Stomach smooth muscle (tissue), 2 donors: ENCODE measurements at regions not wholly inside any gene's neighbourhood (a gene's known extent, or its start where the extent isn't known, plus 50 kb on each side); places are given as distances from the start of the nearest gene placed in this dataset.

ENCODE experiments used
- H3K27ac ChIP-seq: one replicate; pipeline ENCODE4 v1.7.0; 2013; ENCODE audit warnings: mild to moderate bottlenecking, low read length, inconsistent platforms
- H3K27me3 ChIP-seq, 2 donors: one replicate each; pipeline ENCODE4 v1.7.0; 2013; ENCODE audit warnings: low read length in 2 of 2; ENCODE audit not compliant: insufficient read depth in 2 of 2, control insufficient read depth in 1 of 2
- H3K36me3 ChIP-seq, 2 donors: one replicate each; pipeline ENCODE4 v1.7.0; 2013; ENCODE audit warnings: low read length in 2 of 2; ENCODE audit not compliant: control insufficient read depth in 2 of 2, insufficient read depth in 2 of 2
- H3K4me1 ChIP-seq: one replicate; pipeline ENCODE4 v1.7.0; 2013; ENCODE audit warnings: low read length; ENCODE audit not compliant: control insufficient read depth, insufficient read depth
- H3K4me3 ChIP-seq, 2 donors: one replicate each; pipeline ENCODE4 v1.7.0; 2013; ENCODE audit warnings: low read length in 2 of 2
- H3K9ac ChIP-seq, 2 donors: one replicate each; pipeline ENCODE4 v1.7.0; 2013; ENCODE audit warnings: low read length in 2 of 2, mild to moderate bottlenecking in 1 of 2
- H3K9me3 ChIP-seq, 2 donors: one replicate each; pipeline ENCODE4 v1.7.0; 2013; ENCODE audit warnings: low read length in 2 of 2; ENCODE audit not compliant: control insufficient read depth in 2 of 2
- donor health status: healthy.
- donor health status: Pancreatic carcinoma.

DNA sequence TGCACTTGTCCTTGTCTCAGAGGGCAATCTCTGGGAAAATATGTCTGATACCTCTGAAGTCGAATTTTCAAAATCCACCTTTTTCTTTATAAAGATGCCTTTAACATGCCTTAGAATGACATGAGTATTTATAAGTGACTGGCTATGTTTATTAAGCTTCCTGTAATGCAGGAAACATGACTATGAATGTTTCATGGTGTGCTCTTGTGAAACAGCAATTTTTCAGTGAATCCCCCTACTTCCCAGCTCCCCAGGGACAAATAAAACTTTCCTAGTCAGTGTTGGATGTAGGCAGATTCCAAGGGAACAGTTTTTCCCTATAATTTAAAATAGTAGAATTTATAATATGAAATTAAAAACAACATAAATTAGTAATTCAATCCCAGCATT lies 437.0 kb downstream of the LMO4 start:
- Histone ChIP-seq H3K36me3 (no peaks in the 10 kb centered on the region), H3K9ac (no peak overlapping the region), H3K27me3 (no peaks in the 10 kb centered on the region), H3K4me1 (no peaks in the 10 kb centered on the region), H3K27ac (no peak overlapping the region), H3K4me3 (no peak overlapping the region), H3K9me3 (no peaks in the 10 kb centered on the region)

DNA sequence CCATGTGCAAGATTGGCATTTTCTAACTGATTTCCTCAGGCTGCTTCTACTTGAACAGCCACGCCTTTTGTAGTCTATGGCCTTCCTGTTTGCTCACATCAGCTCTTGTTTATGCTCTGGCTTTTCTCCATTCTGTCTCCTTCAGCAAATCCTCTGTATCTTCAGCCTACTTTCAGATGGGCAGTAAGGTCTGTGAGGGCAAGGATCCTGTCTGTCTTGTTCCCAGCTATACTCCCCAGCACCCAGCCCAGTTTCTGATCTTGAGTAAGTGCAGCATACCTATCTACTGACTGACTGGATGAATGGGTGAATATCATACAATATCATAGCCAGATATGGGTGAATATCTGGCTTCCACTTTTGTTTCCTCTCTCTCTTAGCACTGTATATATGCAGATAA lies 438.1 kb downstream of the LMO4 start:
- no peaks in the 10 kb centered on the region for H3K36me3 ChIP-seq
- H3K27ac ChIP-seq: no peak overlapping the region
- no peaks in the 10 kb centered on the region for H3K4me1 ChIP-seq
- H3K9ac ChIP-seq: no peak overlapping the region
- H3K27me3 ChIP-seq: no peaks in the 10 kb centered on the region
- no peak overlapping the region for H3K4me3 ChIP-seq
- H3K9me3 ChIP-seq: no peaks in the 10 kb centered on the region

DNA sequence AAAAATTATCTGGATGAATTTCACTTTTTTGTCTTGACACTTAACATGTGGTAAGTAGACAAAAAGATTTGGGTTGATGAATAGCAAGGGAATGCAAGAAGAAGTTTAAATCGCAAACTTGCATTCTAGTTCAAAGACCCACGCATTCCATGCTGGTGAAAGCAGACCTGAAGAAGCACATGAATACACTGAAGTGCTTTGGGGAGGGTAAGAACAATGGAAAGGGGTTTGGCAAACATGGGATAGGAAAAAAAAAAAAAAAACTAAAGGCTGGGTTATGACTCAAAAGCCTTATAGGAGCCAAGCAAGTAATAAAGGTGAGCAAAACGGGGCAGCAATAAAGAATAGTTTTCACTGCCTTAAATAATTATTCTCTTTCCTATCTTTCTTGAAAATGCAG lies 450.2 kb downstream of the LMO4 start:
- no peaks in the 10 kb centered on the region for H3K9me3 ChIP-seq

GRCh38 chr1:87781554-87781953 lies 452.9 kb downstream of the LMO4 start:
- Histone ChIP-seq H3K4me3 (no peak overlapping the region), H3K9me3 (no peaks in the 10 kb centered on the region), H3K9ac (no peak overlapping the region), H3K4me1 (no peaks in the 10 kb centered on the region), H3K36me3 (no peaks in the 10 kb centered on the region), H3K27me3 (no peaks in the 10 kb centered on the region), H3K27ac (peak overlapping the region; percentile 71)

More for the DNA sequence above, 450.2 kb downstream of the LMO4 start:
- Histone ChIP-seq H3K27me3 (no peaks in the 10 kb centered on the region), H3K4me1 (no peaks in the 10 kb centered on the region), H3K36me3 (no peaks in the 10 kb centered on the region), H3K4me3 (no peak overlapping the region), H3K27ac (no peak overlapping the region), H3K9ac (no peak overlapping the region)

DNA sequence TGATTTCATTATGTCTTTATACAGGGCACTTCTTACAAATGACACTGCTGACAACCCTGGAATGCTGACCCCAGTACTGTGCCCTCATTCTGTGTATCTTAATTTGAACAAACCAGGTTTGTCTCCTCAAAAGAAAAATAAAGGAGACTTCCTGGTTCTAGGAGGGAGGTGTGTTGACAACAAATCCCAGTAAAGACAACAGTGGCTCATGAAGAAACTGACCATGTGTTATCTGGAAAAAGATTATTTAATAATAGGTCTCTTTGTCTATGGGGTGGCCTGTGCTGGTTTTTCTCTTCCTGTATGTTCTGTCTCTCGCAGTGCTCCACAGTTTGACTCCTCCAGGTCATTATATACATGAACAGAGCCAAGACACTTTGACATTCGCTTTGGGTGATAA lies 454.6 kb downstream of the LMO4 start:
- H3K36me3 ChIP-seq: no peaks in the 10 kb centered on the region
- H3K9me3 ChIP-seq: no peaks in the 10 kb centered on the region
- H3K4me3 ChIP-seq: no peak overlapping the region
- H3K4me1 ChIP-seq: no peaks in the 10 kb centered on the region
- H3K27ac ChIP-seq: peak overlapping the region; percentile 7
- no peak overlapping the region for H3K9ac ChIP-seq
- no peaks in the 10 kb centered on the region for H3K27me3 ChIP-seq

DNA sequence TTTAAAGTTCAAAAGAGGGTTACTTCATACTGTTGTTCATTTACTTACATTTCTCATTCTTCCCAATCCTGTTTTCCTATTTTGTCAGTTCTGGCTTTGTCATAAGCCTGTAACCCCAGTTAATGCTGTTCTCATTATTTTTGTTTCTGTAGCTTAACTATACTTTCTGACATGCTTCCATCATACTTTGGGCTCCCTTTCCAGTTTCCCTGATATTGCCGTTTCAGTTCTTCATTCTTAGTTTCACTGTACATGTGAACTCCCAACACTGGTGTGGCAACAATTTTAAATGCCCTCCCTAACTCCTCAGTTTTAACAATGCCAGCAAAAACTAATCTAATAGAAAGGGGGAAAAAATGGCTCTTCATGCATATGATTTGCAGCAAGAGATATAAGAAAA lies 456.7 kb downstream of the LMO4 start:
- no peak overlapping the region for H3K4me3 ChIP-seq
- no peak overlapping the region for H3K27ac ChIP-seq
- H3K36me3 ChIP-seq: no peaks in the 10 kb centered on the region
- no peak overlapping the region for H3K9ac ChIP-seq
- no peaks in the 10 kb centered on the region for H3K9me3 ChIP-seq
- H3K4me1 ChIP-seq: no peaks in the 10 kb centered on the region
- no peaks in the 10 kb centered on the region for H3K27me3 ChIP-seq

DNA sequence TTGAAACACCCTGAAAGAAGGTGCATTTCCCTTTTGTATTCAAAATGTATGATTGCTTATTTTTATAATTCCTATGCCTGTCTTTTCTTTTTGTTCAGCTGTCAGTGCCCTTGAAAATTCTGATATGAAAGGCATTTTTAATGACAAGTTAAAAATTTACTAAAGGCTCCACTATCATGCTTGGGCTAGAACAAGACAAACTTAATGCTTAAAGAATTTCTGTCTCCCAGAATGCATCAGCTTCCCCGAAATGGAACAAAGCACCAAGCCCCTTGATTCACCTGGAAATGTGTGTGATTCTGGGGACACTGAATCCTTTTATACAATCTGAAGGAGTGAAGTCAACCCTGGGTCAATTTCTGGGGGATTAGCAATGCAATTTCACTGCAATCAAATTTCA lies 457.5 kb downstream of the LMO4 start:
- Histone ChIP-seq H3K27ac (no peak overlapping the region), H3K36me3 (no peaks in the 10 kb centered on the region), H3K4me1 (no peaks in the 10 kb centered on the region), H3K9ac (no peak overlapping the region), H3K9me3 (no peaks in the 10 kb centered on the region), H3K27me3 (no peaks in the 10 kb centered on the region), H3K4me3 (no peak overlapping the region)

GRCh38 chr1:87786861-87787545 lies 458.3 kb downstream of the LMO4 start:
- H3K9ac ChIP-seq: no peak overlapping the region
- H3K36me3 ChIP-seq: no peaks in the 10 kb centered on the region
- H3K4me3 ChIP-seq: no peak overlapping the region
- H3K27ac ChIP-seq: no peak overlapping the region
- H3K9me3 ChIP-seq: no peaks in the 10 kb centered on the region
- no peaks in the 10 kb centered on the region for H3K4me1 ChIP-seq
- no peaks in the 10 kb centered on the region for H3K27me3 ChIP-seq

GRCh38 chr1:87787551-87787950 lies 458.9 kb downstream of the LMO4 start:
- H3K9me3 ChIP-seq: no peaks in the 10 kb centered on the region
- H3K27ac ChIP-seq: no peak overlapping the region
- no peak overlapping the region for H3K9ac ChIP-seq
- H3K4me3 ChIP-seq: no peak overlapping the region
- H3K4me1 ChIP-seq: no peaks in the 10 kb centered on the region
- no peaks in the 10 kb centered on the region for H3K36me3 ChIP-seq
- no peaks in the 10 kb centered on the region for H3K27me3 ChIP-seq

DNA sequence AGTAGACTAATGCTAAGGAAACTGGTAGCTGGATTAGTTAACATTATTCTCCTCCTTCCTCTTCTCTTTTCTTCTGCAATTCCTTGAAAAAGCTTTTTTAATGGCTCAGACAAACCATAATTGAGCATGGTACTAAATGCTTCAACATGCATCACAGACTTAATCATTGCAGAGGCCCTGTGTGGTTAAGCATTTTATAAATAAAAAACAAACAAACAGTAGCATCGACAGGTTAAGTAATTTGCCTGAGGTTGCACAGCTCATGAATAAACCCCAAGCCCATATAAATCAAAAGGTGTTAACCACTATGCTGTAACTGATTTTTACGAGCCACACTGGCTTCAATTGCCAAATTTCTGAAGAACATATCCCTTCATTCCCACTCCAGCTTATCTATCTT lies 462.1 kb downstream of the LMO4 start:
- Histone ChIP-seq H3K9ac (no peak overlapping the region), H3K27me3 (no peaks in the 10 kb centered on the region), H3K36me3 (no peaks in the 10 kb centered on the region), H3K4me3 (no peak overlapping the region), H3K27ac (no peak overlapping the region), H3K9me3 (no peaks in the 10 kb centered on the region), H3K4me1 (no peaks in the 10 kb centered on the region)

DNA sequence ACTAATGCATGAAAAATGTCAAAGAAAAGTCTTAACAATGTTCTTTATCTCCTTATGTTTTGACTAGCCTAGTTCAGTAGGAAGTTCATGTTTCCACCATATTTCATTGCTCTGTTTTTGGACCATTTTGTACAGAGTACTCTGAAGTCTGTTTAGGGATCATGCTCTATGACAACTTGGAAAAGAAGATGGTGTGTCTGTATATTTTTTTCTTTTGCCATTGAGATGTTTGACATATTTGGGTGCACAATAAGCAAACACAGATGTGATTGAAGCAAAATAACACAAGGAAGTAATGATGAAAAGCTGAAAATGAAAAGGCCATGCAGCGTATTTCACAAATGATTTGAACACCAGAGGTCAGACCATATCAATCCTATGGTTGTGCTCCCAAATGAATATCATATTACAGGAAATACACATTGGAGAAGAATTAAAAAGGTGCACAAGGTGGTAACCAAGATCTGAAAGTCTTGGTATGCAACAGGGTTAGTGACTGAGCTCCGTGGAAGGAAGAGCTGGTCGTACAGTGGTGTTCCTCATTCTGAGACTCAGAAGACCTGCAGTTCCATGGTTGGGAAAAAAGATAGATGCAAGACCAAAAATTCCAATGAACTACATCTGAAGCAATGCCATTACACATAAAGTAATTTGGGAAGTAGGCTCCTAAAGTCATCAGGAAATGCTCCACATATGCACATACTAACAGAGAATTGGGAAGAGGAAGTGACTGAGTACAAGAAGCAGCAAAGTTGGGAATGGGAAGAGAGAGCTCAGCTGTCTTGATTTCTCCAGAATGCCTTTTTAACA lies 463.5 kb downstream of the LMO4 start:
- Histone ChIP-seq H3K9ac (no peak overlapping the region), H3K36me3 (no peaks in the 10 kb centered on the region), H3K9me3 (no peaks in the 10 kb centered on the region), H3K4me1 (no peaks in the 10 kb centered on the region), H3K4me3 (no peak overlapping the region), H3K27ac (no peak overlapping the region), H3K27me3 (no peaks in the 10 kb centered on the region)
